CD14-positive monocyte (primary cell): ENCODE measurements at regions not wholly inside any gene's neighbourhood (a gene's known extent, or its start where the extent isn't known, plus 50 kb on each side); places are given as distances from the start of the nearest gene placed in this dataset.

Source experiments
- DNase-seq, 3 donors: peaks; one replicate each; pipeline ENCODE4 v3.0.0-alpha.2; 2011 to 2022
- H2AFZ ChIP-seq: 2 replicates; pipeline ENCODE4 v1.6.0; 2012; ENCODE audit warnings: mild to moderate bottlenecking, low read depth, low read length, inconsistent platforms; ENCODE audit not compliant: insufficient read depth, poor library complexity, severe bottlenecking
- H3K27ac ChIP-seq, 2 donors: 1 replicate in 1 of 2; 2 replicates in 1 of 2; pipeline ENCODE4 v1.5.1; 2012 to 2013; ENCODE audit warnings: low read length in 2 of 2, control low read depth in 1 of 2, inconsistent platforms in 1 of 2, low read depth in 1 of 2, mild to moderate bottlenecking in 1 of 2
- H3K27me3 ChIP-seq, 2 donors: one replicate each; pipeline versions ENCODE4 v1.6.0 to v1.6.1; 2011 to 2013; ENCODE audit warnings: low read length in 2 of 2; ENCODE audit not compliant: control insufficient read depth in 2 of 2, insufficient read depth in 2 of 2
- H3K36me3 ChIP-seq, 2 donors: replicated peaks in 1 of 2; 1 replicate in 1 of 2; 2 replicates in 1 of 2; pipeline versions ENCODE4 v1.5.1 to v1.6.1; 2012 to 2013; ENCODE audit warnings: low read length in 2 of 2, control low read depth in 1 of 2, inconsistent platforms in 1 of 2, mild to moderate bottlenecking in 1 of 2; ENCODE audit not compliant: insufficient read depth in 2 of 2, control insufficient read depth in 1 of 2
- H3K4me1 ChIP-seq, 2 donors: 1 replicate in 1 of 2; 2 replicates in 1 of 2; pipeline versions ENCODE4 v1.5.1 to v1.6.1; 2012 to 2013; ENCODE audit warnings: low read length in 2 of 2, control low read depth in 1 of 2, inconsistent platforms in 1 of 2, mild to moderate bottlenecking in 1 of 2, moderate library complexity in 1 of 2; ENCODE audit not compliant: insufficient read depth in 2 of 2, control insufficient read depth in 1 of 2
- H3K4me2 ChIP-seq: replicated peaks from 2 replicates; pipeline ENCODE3; 2012; ENCODE audit warnings: low read length, moderate library complexity, mild to moderate bottlenecking; ENCODE audit not compliant: poor library complexity, severe bottlenecking; ENCODE audit errors: extremely low read depth
- H3K4me3 ChIP-seq, 3 experiments: fragments of 200-600 bp in 1 of 3; sonication (generic) in 1 of 3; replicated peaks in 1 of 3; 1 replicate in 2 of 3; 2 replicates in 1 of 3; pipeline ENCODE4 v1.5.1; 2011 to 2013; ENCODE audit warnings: low read length in 3 of 3, mild to moderate bottlenecking in 3 of 3, control low read depth in 2 of 3, low read depth in 2 of 3, inconsistent platforms in 1 of 3, moderate library complexity in 1 of 3
- H3K79me2 ChIP-seq: 2 replicates; pipeline ENCODE4 v1.6.0; 2012; ENCODE audit warnings: mild to moderate bottlenecking, control low read depth, inconsistent platforms, low read length, moderate library complexity; ENCODE audit not compliant: insufficient read depth
- H3K9ac ChIP-seq: 2 replicates; pipeline ENCODE4 v1.6.0; 2017; ENCODE audit warnings: low read length, mild to moderate bottlenecking; ENCODE audit not compliant: insufficient read depth, poor library complexity, severe bottlenecking
- H3K9me3 ChIP-seq, 2 donors: replicated peaks in 1 of 2; 1 replicate in 1 of 2; 2 replicates in 1 of 2; pipeline versions ENCODE4 v1.5.1 to v1.6.1; 2012 to 2013; ENCODE audit warnings: low read length in 2 of 2, control low read depth in 1 of 2; ENCODE audit not compliant: control insufficient read depth in 1 of 2, insufficient read depth in 1 of 2
- H4K20me1 ChIP-seq: 2 replicates; pipeline ENCODE4 v1.6.0; 2012; ENCODE audit warnings: mild to moderate bottlenecking, low read length, control low read depth, moderate library complexity; ENCODE audit not compliant: insufficient read depth
- H3K27ac Mint-ChIP-seq, 7 donors: one replicate each; pipeline ENCODE4 v1.8.0; 2020; ENCODE audit warnings: mild to moderate bottlenecking in 7 of 7, mixed read lengths in 7 of 7, moderate library complexity in 6 of 7, inconsistent platforms in 2 of 7
- H3K27me3 Mint-ChIP-seq, 3 donors: one replicate each; pipeline ENCODE4 v1.8.0; 2021 to 2022; ENCODE audit warnings: low read depth in 3 of 3, mild to moderate bottlenecking in 3 of 3, mixed read lengths in 3 of 3, moderate library complexity in 3 of 3, inconsistent platforms in 1 of 3
- H3K36me3 Mint-ChIP-seq, 2 donors: one replicate each; pipeline ENCODE4 v1.8.0; 2020; ENCODE audit warnings: mixed read lengths in 2 of 2, inconsistent platforms in 1 of 2, mild to moderate bottlenecking in 1 of 2
- H3K4me1 Mint-ChIP-seq: one replicate; pipeline ENCODE4 v1.8.0; 2020; ENCODE audit warnings: mild to moderate bottlenecking, mixed read lengths
- H3K4me3 Mint-ChIP-seq, 2 donors: one replicate each; pipeline ENCODE4 v1.8.0; 2020; ENCODE audit warnings: mild to moderate bottlenecking in 2 of 2, mixed read lengths in 2 of 2, moderate library complexity in 1 of 2
- H3K9me3 Mint-ChIP-seq, 7 donors: one replicate each; pipeline ENCODE4 v1.8.0; 2020 to 2022; ENCODE audit warnings: mixed read lengths in 7 of 7, mild to moderate bottlenecking in 6 of 7, moderate library complexity in 6 of 7, inconsistent platforms in 2 of 7
- CTCF ChIP-seq: fragments of 200-600 bp; IDR thresholded peaks from one replicate; pipeline ENCODE4 v1.8.0; 2022; ENCODE audit warnings: antibody characterized with exemption, mild to moderate bottlenecking
- WGBS: methylation state at CpG from one replicate; pipeline ENCODE4 v1.1.5; 2013; ENCODE audit warnings: missing lambda C conversion rate; ENCODE audit not compliant: insufficient coverage; 5-methylcytosine and 5-hydroxymethylcytosine counted together
- intact Hi-C, 2 donors: fragments of 100-400 bp; cut with micrococcal nuclease; formaldehyde crosslinking; loops; one replicate each; pipeline versions ENCODE4 v1.15.0 to v1.15.1; 2023

DNA sequence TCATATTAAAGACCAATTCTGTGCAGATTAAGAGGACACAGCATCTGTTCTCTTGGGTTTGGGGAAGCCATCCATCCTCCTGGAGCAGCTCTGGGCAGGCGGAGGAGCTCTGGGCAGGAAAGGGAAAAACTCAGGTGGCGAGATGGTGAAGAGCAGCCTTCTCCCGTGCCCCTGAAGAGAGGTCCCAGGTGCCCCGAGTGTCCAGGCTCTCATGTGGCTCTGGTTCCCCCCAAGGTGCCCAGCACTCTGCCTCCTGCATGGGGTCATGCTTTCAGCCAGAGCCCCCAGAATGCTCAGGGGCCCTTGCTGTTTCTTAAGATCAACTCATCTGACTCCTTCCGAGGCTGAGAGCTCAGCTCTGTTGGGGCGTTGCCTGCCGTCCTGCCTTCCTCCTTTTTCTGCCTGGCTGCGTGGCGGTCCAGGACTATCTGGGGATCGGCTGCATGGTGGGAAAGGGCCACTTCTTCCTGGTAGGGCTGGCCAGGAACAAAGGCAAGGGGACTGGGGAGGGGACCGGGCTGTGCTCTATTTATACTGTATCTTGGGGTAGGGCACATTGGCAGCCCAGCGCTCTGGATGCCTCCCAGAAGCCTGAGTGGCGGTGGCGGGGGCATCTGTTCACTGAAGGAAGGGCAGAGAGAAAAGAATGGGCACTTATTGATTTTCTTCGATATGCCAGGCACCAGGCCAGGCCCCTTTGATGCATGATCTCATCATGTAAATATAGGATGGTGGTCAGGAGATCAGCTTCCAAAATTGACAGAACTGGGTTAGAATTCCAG lies 103.2 kb upstream of the SDK2 start:
- H3K36me3 Mint-ChIP-seq, result no peaks in the 10 kb centered on the region
- peaks cover 0 to 7% (median 5%) of the 10 kb centered on the region in 3 donors for H3K27me3 Mint-ChIP-seq
- Histone ChIP-seq H3K36me3 (no peaks in the 10 kb centered on the region), H2AFZ (no peak overlapping the region), H3K9me3 (no peaks in the 10 kb centered on the region), H4K20me1 (no peaks in the 10 kb centered on the region), H3K79me2 (no peaks in the 10 kb centered on the region), H3K9ac (no peak overlapping the region), H3K4me2 (no peak overlapping the region), H3K27ac (no peak overlapping the region), H3K27me3 (no peaks in the 10 kb centered on the region), H3K4me3 (no peak overlapping the region), H3K4me1 (peaks cover 29 to 32% of the 10 kb centered on the region in 2 donors)
- no peak for TF ChIP-seq CTCF
- DNase-seq, result no peak
- peak overlapping the region in 2 of 7 donors; percentile 11 to 32 for H3K27ac Mint-ChIP-seq
- H3K4me3 Mint-ChIP-seq, result no peak overlapping the region
- peaks cover 0 to 4% (median 0%) of the 10 kb centered on the region in 7 donors for H3K9me3 Mint-ChIP-seq
- intact Hi-C loops, result no loop called here
- peaks cover 36% of the 10 kb centered on the region for H3K4me1 Mint-ChIP-seq
- WGBS, result 87% methylated on average over 11 of the region's 15 CpGs

- Mint-ChIP-seq H3K9me3 (peaks cover 0 to 2% (median 0%) of the 10 kb centered on the region in 7 donors), H3K27ac (no peak overlapping the region), H3K4me1 (peaks cover 25% of the 10 kb centered on the region), H3K27me3 (peaks cover 0 to 7% (median 5%) of the 10 kb centered on the region in 3 donors), H3K4me3 (no peak overlapping the region), H3K36me3 (no peaks in the 10 kb centered on the region)
- H3K27ac ChIP-seq, result no peak overlapping the region
- TF ChIP-seq CTCF, result no peak
- peaks cover 18 to 21% of the 10 kb centered on the region in 2 donors for H3K4me1 ChIP-seq
- intact Hi-C loops, result no loop called here
- no peak for DNase-seq
- no peaks in the 10 kb centered on the region for H3K79me2 ChIP-seq
- H3K9ac ChIP-seq, result no peak overlapping the region
- no peaks in the 10 kb centered on the region for H3K36me3 ChIP-seq
- no peak overlapping the region for H3K4me3 ChIP-seq
- WGBS, result 91% methylated on average over 10 of the region's 18 CpGs
- no peak overlapping the region for H3K4me2 ChIP-seq
- no peaks in the 10 kb centered on the region for H3K9me3 ChIP-seq
- H3K27me3 ChIP-seq, result no peaks in the 10 kb centered on the region
- no peaks in the 10 kb centered on the region for H4K20me1 ChIP-seq
- no peak overlapping the region for H2AFZ ChIP-seq
These were observed 104.3 kb upstream of the SDK2 start for GRCh38 chr17:73748508-73748907.
